Spleen (tissue), 11 donors: ENCODE measurements at regions not wholly inside any gene's neighbourhood (a gene's known extent, or its start where the extent isn't known, plus 50 kb on each side); places are given as distances from the start of the nearest gene placed in this dataset.
A peak's percentile ranks its signal among the peaks of the same experiment; 100 is the strongest.

ENCODE experiments used
- DNase-seq: peaks from one replicate; pipeline ENCODE4 v3.0.0-alpha.2; 2020
- H3K27ac ChIP-seq, 8 donors: fragments of 200-600 bp; sonication (generic) in 7 of 8; 1 replicate in 4 of 8; 2 replicates in 4 of 8; pipeline versions ENCODE4 v1.5.0 to v1.8.0; 2016 to 2021; ENCODE audit warnings: inconsistent platforms in 4 of 8, mild to moderate bottlenecking in 4 of 8, moderate library complexity in 1 of 8
- H3K27me3 ChIP-seq, 7 donors: fragments of 200-600 bp; sonication (generic) in 6 of 7; replicated peaks in 1 of 7; 1 replicate in 4 of 7; 2 replicates in 3 of 7; pipeline versions ENCODE4 v1.5.0 to v1.8.0; 2016 to 2021; ENCODE audit warnings: inconsistent platforms in 3 of 7, mild to moderate bottlenecking in 1 of 7
- H3K36me3 ChIP-seq, 6 donors: fragments of 200-600 bp; sonication (generic) in 5 of 6; 1 replicate in 4 of 6; 2 replicates in 2 of 6; pipeline versions ENCODE4 v1.5.0 to v1.8.0; 2016 to 2021; ENCODE audit warnings: inconsistent platforms in 2 of 6
- H3K4me1 ChIP-seq, 6 donors: fragments of 200-600 bp; sonication (generic) in 5 of 6; 1 replicate in 3 of 6; 2 replicates in 3 of 6; pipeline versions ENCODE4 v1.5.0 to v1.8.0; 2016 to 2021; ENCODE audit warnings: inconsistent platforms in 3 of 6
- H3K4me3 ChIP-seq, 8 donors: fragments of 200-600 bp; sonication (generic) in 7 of 8; 1 replicate in 4 of 8; 2 replicates in 4 of 8; pipeline versions ENCODE4 v1.5.0 to v1.8.0; 2016 to 2021; ENCODE audit warnings: inconsistent platforms in 4 of 8, mild to moderate bottlenecking in 4 of 8, moderate library complexity in 2 of 8
- H3K9me3 ChIP-seq, 8 donors: fragments of 200-600 bp; sonication (generic) in 7 of 8; 1 replicate in 4 of 8; 2 replicates in 4 of 8; pipeline versions ENCODE4 v1.5.0 to v1.8.0; 2016 to 2021; ENCODE audit warnings: inconsistent platforms in 4 of 8
- POLR2A ChIP-seq, 3 donors: fragments of 450-650 bp; IDR thresholded peaks; one replicate each; pipeline ENCODE4 v1.5.1; 2017; ENCODE audit warnings: antibody characterized with exemption in 3 of 3, mild to moderate bottlenecking in 1 of 3
- POLR2AphosphoS5 ChIP-seq, 3 donors: sonication (generic); formaldehyde crosslinking; IDR thresholded peaks; one replicate each; pipeline ENCODE4 v1.5.1; 2017; ENCODE audit warnings: antibody characterized with exemption in 3 of 3
- WGBS, 5 donors: extraction: QIAGEN DNeasy Blood & Tissue Kit in 3 of 5; methylation state at CpG; one replicate each; pipeline versions ENCODE4 v1.1.5 to v1.1.7; 2013 to 2018; 5-methylcytosine and 5-hydroxymethylcytosine counted together
- intact Hi-C: fragments of 100-400 bp; cut with DNase I; formaldehyde crosslinking; loops from one replicate; pipeline ENCODE4 v1.15.0; 2023; ENCODE audit warnings: low total_unique reads
- TF ChIP-seq, protein P1 (sequence below), 11 experiments: fragments of 200-600 bp in 7 of 11; fragments of 450-650 bp in 4 of 11; sonication (generic) in 4 of 11; IDR thresholded peaks in 8 of 11; conservative IDR thresholded peaks in 3 of 11; 1 replicate in 7 of 11; 2 replicates in 4 of 11; pipeline versions ENCODE4 v1.4.0 to v1.8.0; 2016 to 2021; ENCODE audit warnings: antibody characterized with exemption in 11 of 11, inconsistent platforms in 4 of 11, mild to moderate bottlenecking in 1 of 11
- donor health status: healthy with polysubstance abuse.
- donor health status: DM: no; HTN: no; CAD: no; lungs with moderate emphysema.
- donor health status: DM: no; HTN: no; CAD: no.
- donor health status: Bipolar disorder and iron deficiency.
- donor health status: healthy.
- donor health status: DM: no; HTN: no; CAD: no.
- donor health status: DM: yes; HTN: yes; CAD: no.

DNA sequence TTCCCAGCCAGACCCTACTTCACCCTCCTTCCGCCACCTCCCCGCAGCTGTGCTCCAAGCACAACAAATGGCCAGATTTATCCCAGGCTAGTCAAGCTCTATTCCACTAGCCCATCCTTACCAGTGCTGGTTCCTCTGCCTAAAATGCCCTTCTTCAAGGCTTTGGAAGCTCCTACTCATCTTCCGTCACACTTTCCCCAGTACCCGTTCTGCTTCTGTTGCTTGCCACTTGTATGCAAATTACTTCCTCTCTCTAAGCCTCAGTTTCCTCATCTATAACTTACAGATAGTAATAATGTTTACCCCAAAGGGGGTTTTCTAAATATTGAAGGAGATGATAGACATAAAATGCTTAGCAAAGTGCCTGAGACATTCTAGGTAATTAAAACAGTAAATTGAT, 193.1 kb downstream of the MAFB start:
- intact Hi-C loops, result no loop called here
- Histone ChIP-seq H3K36me3 (no peaks in the 10 kb centered on the region), H3K4me3 (no peak overlapping the region), H3K4me1 (peaks cover 0 to 64% (median 23%) of the 10 kb centered on the region in 6 donors), H3K9me3 (no peaks in the 10 kb centered on the region), H3K27ac (peak overlapping the region in 4 of 8 donors; percentile 2 to 91 (median 83)), H3K27me3 (no peaks in the 10 kb centered on the region)
- whole genome bisulfite sequencing, 5 donors, result 73 to 89% (median 78%) methylated on average over 4 of the region's 4 CpGs
- DNase-seq, result no peak
- TF ChIP-seq, protein P1, sequence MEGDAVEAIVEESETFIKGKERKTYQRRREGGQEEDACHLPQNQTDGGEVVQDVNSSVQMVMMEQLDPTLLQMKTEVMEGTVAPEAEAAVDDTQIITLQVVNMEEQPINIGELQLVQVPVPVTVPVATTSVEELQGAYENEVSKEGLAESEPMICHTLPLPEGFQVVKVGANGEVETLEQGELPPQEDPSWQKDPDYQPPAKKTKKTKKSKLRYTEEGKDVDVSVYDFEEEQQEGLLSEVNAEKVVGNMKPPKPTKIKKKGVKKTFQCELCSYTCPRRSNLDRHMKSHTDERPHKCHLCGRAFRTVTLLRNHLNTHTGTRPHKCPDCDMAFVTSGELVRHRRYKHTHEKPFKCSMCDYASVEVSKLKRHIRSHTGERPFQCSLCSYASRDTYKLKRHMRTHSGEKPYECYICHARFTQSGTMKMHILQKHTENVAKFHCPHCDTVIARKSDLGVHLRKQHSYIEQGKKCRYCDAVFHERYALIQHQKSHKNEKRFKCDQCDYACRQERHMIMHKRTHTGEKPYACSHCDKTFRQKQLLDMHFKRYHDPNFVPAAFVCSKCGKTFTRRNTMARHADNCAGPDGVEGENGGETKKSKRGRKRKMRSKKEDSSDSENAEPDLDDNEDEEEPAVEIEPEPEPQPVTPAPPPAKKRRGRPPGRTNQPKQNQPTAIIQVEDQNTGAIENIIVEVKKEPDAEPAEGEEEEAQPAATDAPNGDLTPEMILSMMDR (IDR thresholded peaks at IDR 0.05 in 8 of 11, conservative IDR thresholded peaks at IDR 0.05 in 3 of 11), result no peak
- TF ChIP-seq POLR2A (IDR thresholded peaks at IDR 0.05) (no peak), POLR2AphosphoS5 (IDR thresholded peaks at IDR 0.05) (no peak)

DNA sequence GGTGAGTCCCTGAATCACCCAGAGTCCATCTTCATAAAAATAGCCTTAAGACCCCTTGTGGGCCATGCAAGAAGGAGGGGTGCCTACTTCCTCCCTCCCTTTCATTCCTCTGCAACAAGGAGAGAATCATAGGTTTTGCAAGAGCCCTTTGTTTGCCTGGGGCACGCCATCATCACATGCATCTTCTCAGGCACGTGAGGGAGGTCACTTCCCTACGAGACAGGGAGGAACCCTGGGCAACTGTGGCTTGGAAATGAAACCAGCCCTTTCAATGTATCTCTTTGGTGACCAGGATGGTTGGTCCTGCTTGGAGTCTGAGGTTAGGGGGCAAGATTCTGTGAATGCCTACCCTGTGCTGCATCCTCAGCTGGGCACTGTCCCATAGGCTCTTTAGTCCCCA, 194.8 kb downstream of the MAFB start:
- Histone ChIP-seq H3K27me3 (no peaks in the 10 kb centered on the region), H3K4me3 (peak overlapping the region in 1 of 8 donors; percentile 50), H3K27ac (peak overlapping the region in 7 of 8 donors; percentile 17 to 91 (median 80)), H3K36me3 (no peaks in the 10 kb centered on the region), H3K9me3 (no peaks in the 10 kb centered on the region), H3K4me1 (peaks cover 0 to 65% (median 23%) of the 10 kb centered on the region in 6 donors)
- WGBS, 5 donors, result 42 to 74% (median 60%) methylated on average over 3 of the region's 3 CpGs
- TF ChIP-seq, protein P1 (IDR thresholded peaks at IDR 0.05 in 8 of 11, conservative IDR thresholded peaks at IDR 0.05 in 3 of 11), result no peak
- peak in 1 of 3 donors; percentile 58 for TF ChIP-seq POLR2AphosphoS5 (IDR thresholded peaks at IDR 0.05)
- no peak for TF ChIP-seq POLR2A (IDR thresholded peaks at IDR 0.05)
- peak; percentile 84 for DNase-seq
- intact Hi-C loops, result no loop called here

DNA sequence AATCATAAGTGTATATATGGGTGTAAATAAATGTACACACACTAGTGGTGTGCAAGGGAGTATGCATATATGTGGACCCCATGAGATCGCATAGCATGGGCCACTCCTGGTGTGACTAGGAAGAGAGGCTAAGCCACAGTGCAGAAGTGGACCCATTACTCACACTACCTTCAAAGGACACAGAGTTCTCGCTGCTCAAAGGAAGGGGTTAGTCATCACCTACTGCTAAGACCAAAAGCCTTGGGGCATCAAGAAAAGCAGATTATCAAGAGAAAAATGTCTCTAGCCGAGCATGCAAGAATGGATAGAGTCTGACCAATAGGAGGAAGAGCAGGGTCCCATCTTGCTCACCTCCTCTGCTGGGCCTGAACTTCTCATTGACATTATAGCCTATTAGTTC, 195.5 kb downstream of the MAFB start:
- no peaks in the 10 kb centered on the region for H3K27me3 ChIP-seq
- H3K9me3 ChIP-seq, result no peaks in the 10 kb centered on the region
- peak overlapping the region in 6 of 8 donors; percentile 38 to 91 (median 81) for H3K27ac ChIP-seq
- H3K4me1 ChIP-seq, result peaks cover 0 to 58% (median 23%) of the 10 kb centered on the region in 6 donors
- no peak for DNase-seq
- peak overlapping the region in 1 of 8 donors; percentile 50 for H3K4me3 ChIP-seq
- no peak for TF ChIP-seq POLR2A (IDR thresholded peaks at IDR 0.05)
- no peak for TF ChIP-seq POLR2AphosphoS5 (IDR thresholded peaks at IDR 0.05)
- WGBS, 5 donors, result 70 to 90% (median 82%) methylated on average over 3 of the region's 3 CpGs
- no peaks in the 10 kb centered on the region for H3K36me3 ChIP-seq
- intact Hi-C loops, result no loop called here

DNA sequence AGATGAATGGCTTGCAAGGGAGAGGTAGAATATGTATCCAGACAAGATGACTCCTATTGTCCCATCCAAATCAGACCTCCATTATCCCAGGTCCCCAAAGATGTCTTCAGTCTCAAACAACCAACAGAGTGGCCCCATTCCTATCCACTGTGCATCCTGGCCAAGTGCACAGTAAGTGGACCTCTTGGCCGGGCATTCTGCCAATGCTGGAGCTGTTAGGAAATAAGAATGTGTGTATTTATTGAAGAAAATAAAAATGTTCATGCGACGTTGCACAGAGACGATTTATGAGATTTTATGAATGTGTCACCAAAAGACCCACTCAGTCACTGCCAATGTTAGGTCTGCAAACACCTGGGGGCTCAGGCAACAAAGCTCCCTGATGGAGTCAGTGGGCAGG, 196.0 kb downstream of the MAFB start:
- no peak for DNase-seq
- no peaks in the 10 kb centered on the region for H3K27me3 ChIP-seq
- peak overlapping the region in 4 of 8 donors; percentile 80 to 91 (median 84) for H3K27ac ChIP-seq
- H3K4me3 ChIP-seq, result no peak overlapping the region
- no peaks in the 10 kb centered on the region for H3K9me3 ChIP-seq
- peaks cover 0 to 53% (median 22%) of the 10 kb centered on the region in 6 donors for H3K4me1 ChIP-seq
- H3K36me3 ChIP-seq, result no peaks in the 10 kb centered on the region
- intact Hi-C loops, result no loop called here
- TF ChIP-seq, protein P1 (IDR thresholded peaks at IDR 0.05 in 8 of 11, conservative IDR thresholded peaks at IDR 0.05 in 3 of 11), result no peak
- TF ChIP-seq POLR2AphosphoS5 (IDR thresholded peaks at IDR 0.05) (no peak), POLR2A (IDR thresholded peaks at IDR 0.05) (no peak)
- WGBS, 5 donors, result 41 to 59% (median 50%) methylated on average over 4 of the region's 4 CpGs
